HG02610 (cell line): ENCODE measurements at regions not wholly inside any gene's neighbourhood (a gene's known extent, or its start where the extent isn't known, plus 50 kb on each side); places are given as distances from the start of the nearest gene placed in this dataset.
"Not testable (repeated sequence)": the region's sequence is repeated elsewhere in the genome, so short reads cannot be mapped to it uniquely, and the experiment has no call there.

Source experiments
- ATAC-seq: cut with Tn5 transposase; IDR thresholded peaks from one replicate; pipeline ENCODE4 v1.9.1; 2021; ENCODE audit warnings: mild to moderate bottlenecking, moderate library complexity; ENCODE audit not compliant: unreplicated experiment

DNA sequence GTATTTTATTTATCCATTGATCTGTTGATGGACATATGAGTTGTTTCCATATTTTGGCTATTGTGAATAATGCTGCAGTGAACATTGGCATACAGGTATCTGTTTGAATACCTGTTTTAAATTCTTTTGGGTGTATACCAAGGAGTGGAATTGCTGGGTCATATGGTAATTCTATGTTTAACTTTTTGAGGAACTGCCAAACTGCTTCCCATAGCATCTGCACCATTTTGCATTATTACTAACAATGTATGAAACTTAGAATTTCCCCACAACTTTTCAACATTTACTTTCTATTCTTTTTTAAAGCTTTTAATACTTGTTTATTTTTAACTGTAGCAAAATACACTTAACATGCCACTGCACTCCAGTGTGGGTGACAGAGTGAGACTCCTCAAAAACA lies 57.0 kb upstream of the MSN start:
- ATAC-seq = no peak

DNA sequence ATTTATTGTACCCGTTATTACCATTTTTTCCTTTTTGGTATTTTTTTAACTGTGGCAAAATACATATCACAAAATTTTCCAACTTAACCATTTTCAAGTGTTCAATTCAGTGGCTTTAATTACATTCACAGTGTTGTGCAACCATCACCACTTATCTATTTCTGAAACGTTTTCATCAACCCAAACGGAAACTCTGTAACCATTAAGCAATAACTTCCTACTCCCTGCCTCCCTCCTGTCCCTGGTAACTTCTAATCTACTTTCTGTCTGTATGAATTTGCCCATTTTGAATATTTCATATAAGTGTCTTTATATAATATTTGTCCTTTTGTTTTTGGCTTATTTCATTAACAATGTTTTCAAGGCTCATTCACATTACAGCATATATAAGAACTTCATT lies 57.4 kb upstream of the MSN start:
- ATAC-seq = no peak

DNA sequence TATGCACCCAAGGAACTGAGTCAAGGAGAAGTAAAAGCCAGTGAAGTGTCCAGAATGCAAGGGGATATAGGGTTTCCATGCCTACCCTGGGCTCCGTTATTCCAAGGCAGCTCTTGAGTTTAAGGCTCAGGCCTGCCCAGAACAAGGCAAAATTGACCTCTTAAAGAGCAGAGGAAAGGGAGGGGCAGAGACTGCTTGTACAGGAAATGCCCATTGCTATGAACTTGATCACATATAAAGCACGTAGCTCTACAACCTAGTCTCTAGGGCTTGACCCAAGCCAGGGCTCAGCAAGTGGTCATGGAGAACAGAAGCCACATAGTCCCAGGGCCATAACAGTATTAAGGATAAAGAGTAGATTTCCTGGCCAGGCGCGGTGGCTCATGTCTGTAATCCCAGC lies 58.2 kb upstream of the MSN start:
- no peak for ATAC-seq

DNA sequence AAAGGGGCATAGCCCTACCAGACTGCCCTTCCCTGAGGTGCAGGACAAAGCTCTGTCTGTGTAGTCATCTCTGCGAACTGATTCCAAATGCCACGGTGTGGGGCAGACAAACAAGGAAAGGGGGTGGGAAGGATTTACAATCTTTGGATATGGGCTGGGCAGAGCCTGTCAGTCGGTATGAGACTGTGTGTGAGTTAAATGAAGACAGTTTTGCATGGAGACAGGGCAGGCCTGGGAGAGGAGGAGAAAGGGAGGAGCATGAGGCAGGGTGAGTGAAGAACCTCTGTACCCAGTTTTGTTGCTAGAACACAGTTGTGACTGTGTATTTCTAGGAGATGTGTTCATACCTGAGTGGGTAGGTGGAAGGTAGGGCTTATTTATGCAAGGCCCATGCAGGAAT lies 59.4 kb upstream of the MSN start:
- no peak for ATAC-seq

DNA sequence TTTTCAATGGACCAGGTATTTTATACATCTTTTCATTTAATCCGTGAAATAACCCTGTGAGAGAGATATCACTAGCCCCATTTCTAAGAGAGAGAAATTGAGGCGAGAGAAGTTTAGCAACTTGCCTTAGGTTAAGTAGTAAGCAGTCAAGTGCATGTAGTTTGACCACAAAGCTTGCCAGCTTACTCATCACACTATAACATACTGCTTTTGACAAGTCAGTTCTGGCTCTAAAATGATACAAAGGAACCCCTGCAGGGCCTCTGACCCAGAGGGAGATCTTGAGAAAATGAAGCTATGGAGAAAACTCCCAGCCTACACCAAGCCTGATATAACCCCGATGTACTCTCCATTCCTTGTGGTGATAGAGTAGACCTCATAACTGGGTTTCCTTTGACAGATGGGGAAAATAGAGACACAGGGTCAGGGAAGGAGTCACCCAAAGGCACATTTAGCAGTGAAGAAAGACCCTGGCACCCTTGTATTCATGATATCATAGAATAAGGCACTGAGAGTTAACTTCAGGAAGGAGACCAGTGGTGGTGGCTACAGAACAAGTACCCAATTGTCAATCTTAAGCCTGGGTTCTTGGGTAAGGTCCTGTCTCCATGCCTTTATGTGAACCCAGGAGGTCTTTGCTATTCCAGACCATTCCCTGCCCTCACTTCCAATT lies 60.2 kb upstream of the MSN start:
- peak; percentile 98 for ATAC-seq

DNA sequence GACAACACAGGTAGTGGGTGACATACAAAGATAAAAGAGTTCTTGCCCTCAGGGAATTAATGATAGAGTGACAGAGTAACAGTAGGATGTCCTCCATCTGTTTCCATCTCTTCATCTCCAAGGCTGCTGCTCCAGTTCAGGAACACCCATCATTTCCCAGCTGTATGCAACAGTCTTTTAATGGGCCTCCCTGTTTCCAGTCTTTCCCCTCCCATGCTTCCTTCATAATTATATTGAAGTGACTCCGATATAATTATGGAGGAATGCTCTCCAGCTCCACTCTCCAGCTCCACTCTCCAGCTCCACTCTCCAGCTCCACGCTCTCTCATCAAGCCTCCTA lies 65.3 kb upstream of the MSN start:
- ATAC-seq = no peak

DNA sequence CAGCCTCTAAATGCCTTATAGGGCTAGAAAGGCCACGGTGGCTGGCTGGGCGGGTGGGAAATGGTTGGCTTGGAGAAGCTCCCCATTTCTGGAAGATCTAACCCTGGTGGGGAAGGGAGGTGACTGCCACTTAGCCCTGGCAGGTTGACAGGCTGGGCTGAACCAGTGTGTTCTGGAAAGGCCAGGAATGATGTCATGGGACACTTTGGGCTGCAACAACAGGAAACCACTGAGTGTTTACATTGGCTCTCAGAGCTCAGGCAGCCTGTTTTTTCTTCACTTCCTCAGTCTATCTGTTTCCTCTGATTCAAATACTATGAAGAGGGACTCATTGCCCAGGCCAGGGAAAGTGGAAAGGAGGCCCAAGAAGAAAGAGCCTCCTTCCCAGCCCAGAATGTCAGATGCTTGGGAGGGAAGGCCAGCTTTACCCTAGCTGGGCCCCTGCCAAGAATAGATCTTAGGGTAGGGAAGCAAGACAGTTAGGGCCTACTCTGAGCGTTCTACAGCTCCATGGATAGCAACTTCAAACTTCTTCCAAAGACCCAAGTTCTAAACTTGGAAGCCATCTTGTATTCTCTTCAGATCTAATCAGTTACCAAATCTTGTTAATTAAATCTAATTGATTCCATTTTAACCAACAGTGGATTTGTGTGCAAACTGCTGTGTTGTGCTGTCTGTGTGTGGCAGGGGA lies 65.8 kb upstream of the MSN start:
- peak; percentile 75 for ATAC-seq

DNA sequence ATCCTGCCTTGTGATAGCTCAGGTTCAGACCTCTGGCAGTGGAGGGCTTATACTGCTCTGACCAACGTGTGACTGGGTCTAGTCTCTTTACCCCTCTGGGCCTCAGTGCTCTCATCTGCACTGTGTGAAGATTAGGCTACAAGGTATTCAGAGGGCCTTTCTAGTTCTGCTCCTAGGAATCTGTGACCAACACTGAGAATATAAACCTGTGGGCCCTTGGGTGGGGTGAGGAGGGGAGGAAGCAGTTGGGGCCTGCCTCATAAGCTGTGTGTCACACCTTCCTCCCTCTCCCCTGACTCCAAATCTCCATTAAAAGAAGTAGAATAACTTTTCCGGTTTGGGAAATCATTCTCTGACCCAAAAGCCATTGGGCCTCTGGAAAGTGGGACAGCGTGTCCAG lies 66.3 kb upstream of the MSN start:
- no peak for ATAC-seq

DNA sequence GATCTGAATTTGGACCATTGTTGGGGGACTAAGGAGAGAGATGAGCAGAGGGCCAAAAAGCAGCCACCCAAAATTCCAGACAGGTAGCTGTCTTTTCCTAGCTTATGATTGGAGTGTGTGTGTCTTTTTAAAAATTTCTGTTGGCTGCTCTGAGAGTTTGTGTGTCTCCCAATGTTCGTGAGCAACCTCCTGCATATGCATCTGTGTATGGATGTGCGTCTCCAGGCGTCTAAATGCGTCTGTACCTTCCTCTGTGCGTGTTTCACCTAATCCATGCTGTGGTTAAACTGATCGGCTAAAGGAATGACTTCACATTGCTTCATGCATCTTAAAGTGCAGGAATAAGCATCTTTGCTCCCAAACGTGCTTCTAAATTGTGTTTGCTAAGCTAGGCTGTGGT lies 65.5 kb upstream of the LAS1L start:
- no peak for ATAC-seq

DNA sequence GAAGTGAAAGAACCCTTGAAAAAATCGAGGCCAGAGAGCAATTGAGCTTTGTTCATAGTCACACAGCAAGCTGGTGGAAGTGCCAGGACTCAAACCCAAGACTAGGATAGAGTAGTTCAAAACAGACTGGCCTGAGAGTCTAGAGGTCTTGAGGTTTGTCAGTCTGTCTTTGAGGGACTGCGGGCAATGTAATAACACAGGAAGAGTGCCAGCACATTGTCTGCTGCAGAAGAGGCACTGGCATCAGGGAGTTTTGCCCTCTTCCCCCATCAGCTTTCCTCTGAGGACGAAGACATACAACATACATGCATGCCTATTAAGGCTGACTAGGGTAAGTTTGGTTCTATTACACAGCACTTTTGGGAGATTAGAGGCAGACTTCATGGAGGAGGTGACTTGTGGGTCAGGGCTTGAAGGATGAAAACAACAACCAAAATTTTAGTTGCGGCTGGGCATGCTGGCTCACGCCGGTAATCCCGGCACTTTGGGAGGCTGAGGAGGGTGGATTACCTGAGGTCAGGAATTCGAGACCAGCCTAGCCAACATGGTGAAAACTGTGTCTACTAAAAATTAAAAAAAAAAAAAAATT lies 64.1 kb upstream of the LAS1L start:
- ATAC-seq = no peak

DNA sequence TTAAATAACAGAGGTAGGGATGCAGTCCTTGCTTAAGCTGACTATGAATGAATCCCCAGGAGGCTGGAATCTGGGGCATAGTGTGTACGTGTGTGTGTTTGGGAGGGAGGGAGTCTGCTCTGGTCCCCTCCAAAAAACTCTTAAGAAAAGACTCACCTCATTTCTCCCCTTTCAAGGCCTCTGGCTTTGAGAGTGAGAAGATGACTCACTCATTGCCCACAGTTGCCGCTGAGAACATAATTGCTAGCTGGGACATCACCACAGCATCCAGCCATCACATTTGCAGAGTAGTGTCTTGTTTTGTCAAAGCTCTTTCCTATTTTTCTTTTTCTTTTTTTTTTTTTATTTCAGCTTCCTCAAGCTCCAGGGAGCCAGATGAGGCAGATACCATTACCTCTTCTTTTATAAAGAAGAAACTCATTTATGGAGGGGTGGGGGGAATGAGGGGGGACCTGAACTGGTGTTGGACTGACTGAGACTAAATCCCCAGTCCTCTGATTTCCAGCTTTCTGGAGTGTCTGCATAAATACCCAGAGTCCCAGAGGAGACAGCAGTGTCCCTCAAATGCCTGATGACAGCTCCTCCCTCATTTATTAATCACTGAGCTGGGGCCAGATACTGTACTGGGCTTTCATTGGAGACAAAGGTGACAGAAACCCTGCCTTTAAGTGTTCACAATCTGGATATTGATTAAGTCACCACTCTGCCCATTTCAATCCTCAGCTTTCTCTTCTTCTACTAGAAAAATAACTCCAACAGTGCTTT lies 61.9 kb upstream of the LAS1L start:
- ATAC-seq = peak; percentile 70

DNA sequence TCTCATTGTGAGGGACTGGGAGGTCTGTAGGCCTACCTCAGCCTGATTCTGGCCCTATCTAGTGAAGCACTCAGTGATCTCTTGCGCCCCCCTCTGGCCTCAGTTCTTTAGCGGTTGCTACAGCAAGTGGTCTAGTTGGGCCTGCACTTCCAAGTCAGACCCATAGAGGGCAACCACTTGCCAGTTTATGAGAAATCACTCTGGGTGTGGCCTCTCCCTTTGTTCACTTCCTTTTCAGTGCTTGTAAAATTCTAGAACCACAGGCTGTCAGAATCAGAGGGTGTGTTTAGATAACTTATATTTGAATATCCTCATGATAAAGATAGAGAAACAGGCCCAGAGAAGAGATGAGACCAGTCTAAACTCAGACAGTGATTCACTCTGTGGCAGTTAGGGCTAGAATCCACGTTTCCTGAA lies 60.9 kb upstream of the LAS1L start:
- peak; percentile 73 for ATAC-seq

DNA sequence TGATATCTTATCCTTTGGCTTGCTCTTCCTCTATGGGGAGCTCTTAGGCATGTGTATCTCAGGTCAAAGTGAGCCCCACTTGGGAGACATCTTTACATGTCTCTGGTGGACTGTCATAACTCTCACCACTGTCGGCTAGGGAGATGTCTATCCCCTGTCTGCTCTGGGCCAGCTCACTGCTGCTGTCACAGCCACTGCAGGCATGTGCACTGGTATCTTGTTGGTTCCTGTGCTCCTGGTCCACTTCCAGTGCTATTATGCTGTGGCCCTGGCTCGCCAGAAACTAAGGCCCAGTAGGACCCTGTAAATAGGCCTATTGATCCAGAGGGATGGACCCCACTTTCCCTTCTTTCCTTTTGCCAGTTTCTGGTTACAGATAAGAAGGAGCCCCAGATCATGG lies 56.6 kb upstream of the LAS1L start:
- ATAC-seq = no peak

DNA sequence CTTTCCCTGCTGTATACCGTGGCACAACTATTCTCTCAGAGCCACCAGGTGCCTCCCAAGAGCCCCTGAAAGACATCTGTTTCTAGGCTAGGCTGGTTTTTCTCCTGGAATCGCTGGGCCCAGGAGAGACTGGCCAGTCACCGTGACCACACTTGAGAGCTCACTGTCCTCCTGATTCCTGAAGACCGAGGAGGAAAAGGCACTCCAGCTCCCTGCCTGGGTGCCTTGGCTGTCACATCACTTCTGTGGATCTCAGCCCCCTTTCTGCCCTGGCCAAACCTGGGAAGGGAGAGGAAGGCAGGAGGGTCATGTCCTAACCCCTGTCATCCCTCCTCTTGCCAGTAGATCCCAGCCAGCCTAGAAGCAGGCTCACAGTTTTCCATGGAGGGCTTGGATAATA lies 54.7 kb upstream of the LAS1L start:
- no peak for ATAC-seq

DNA sequence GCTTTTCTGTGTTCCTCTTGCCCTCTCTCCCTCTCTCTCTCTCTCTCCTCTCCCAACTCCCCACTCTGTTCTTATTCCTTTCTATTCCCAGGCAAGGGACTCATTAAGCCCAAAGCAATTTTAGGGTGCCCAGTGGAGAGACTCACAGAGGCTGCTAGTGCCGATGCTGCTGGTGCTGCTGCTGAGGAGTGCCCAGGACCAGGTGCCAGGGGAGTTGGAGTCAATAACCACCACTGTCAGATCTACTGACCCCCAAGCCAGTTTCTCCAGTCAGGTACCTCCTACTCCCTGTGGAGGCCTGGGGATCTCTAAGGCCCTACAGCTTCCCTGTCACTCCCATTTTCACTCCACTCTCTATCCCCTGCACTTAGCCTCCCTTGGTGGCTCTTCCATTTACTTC lies 54.2 kb upstream of the LAS1L start:
- no peak for ATAC-seq

DNA sequence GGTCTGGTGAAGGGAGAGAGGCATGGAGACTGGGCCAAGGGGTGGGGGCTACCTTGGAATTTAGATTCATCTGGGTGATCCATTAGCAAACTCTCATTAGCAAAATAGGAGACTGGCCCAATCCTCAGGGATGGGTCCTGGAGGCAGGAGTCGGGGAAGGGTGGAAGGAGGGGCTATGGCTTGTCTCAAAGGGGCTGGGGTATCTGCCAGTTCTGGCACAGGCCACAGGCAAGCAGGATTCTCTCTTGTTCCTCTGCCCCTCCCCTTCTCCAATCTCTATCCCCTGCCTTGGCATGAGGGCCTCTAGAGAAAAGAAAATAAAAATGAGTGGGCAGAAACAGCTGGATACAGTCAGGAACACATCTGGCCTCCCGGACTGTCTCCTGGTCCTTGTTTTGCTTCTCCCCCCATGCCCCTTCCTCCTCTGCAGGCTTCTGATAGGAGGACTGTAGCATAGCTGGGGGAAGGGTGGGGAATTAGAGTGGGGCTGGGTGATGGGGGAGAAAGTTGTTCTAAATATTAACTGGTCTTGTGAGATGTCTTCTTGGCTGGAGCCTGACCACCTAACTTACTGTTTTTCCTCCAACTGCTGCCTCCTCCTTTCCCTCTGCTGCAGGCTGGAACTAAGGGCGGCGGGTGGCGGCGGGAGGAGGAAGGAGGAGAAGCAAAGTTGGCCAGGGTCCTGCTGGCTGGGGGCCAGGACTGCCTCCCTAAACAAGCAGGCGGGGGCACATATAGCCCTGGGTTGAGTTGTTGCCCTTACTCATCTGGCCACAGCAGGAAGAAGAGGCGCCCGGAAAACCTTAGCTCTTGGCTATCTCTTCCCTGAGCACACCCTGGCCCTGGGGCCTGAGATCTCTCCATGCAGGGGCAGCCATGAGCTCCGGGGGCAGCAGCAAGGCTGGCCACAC lies 53.3 kb upstream of the LAS1L start:
- no peak for ATAC-seq

DNA sequence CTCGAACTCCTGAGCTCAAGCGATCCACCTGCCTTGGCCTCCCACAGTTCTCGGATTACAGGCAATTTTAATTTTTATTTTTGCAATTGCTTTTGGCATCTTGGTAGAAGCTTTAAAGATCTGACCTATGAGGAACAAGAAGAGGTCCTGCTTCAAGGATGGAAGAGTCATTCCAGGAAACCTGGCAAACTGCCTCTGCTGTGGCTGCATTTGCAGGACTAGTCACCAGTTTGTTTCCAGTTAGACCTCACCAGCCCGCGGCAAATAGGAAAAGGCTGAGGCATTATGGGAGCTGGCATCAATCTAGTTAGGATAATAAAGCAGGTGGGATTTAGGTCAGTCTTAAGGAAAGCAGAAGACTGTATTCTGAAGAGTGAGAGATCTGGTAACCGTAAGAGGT lies 51.9 kb upstream of the LAS1L start:
- no peak for ATAC-seq

DNA sequence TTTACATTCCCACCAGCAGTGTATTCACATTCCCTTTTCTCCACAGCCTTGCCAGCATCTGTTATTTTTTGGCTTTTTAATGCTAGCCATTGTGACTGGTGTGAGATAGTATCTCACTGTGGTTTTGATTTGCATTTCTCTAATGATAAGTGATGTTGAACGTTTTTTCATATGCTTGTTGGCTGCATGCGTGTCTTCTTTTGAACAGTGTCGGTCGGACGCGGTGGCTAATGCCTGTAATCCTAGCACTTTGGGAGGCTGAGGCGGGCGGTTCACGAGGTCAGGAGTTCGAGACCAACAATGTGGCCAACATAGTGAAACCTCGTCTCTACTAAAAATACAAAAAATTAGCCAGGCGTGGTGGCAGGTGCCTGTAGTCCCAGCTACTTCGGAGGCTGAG lies 50.6 kb upstream of the LAS1L start:
- not testable (repeated sequence) for ATAC-seq
